ENCODE measurements at regions not wholly inside any gene's neighbourhood (a gene's known extent, or its start where the extent isn't known, plus 50 kb on each side); places are given as distances from the start of the nearest gene placed in this dataset.

- POLR2A ChIA-PET, result no interaction called here
These were observed 1201.0 kb upstream of the LRRTM1 start for GRCh38 chr2:81505586-81505985.

More at GRCh38 chr2:81505586-81505985, 1201.0 kb upstream of the LRRTM1 start:
- Histone ChIP-seq H3K36me3 (ENCODE audit: control insufficient read depth in 2 of 2, insufficient read depth in 1 of 2, low read length in 2 of 2) (no peaks in the 10 kb centered on the region), H3K4me1 (ENCODE audit: control insufficient read depth, insufficient read depth, low read length) (no peaks in the 10 kb centered on the region), H3K27ac (ENCODE audit: extremely low read depth, low read depth, low read length) (no peak overlapping the region), H3K9me3 (ENCODE audit: control insufficient read depth, insufficient read depth, low read depth, low read length) (no peaks in the 10 kb centered on the region), H3K4me3 (ENCODE audit: low read depth, low read length) (no peak overlapping the region)
- TF ChIP-seq ZNF513 (tag by site-specific recombination; IDR thresholded peaks at IDR 0.05) (no peak), ZNF548 (tag by site-specific recombination; IDR thresholded peaks at IDR 0.05) (no peak), REPIN1 (tag by site-specific recombination; IDR thresholded peaks at IDR 0.05; ENCODE audit: low read depth) (no peak), ZNF18 (tag by site-specific recombination; IDR thresholded peaks at IDR 0.05) (no peak), ZNF423 (tag by site-specific recombination; IDR thresholded peaks at IDR 0.05) (no peak), ZNF626 (tag by site-specific recombination; IDR thresholded peaks at IDR 0.05) (no peak), PRDM6 (tag by site-specific recombination; IDR thresholded peaks at IDR 0.05) (no peak), GLIS2 (tag by site-specific recombination; IDR thresholded peaks at IDR 0.05) (no peak), ZNF19 (tag by site-specific recombination; IDR thresholded peaks at IDR 0.05; ENCODE audit: low read depth) (no peak), ZBTB8A (tag by site-specific recombination; IDR thresholded peaks at IDR 0.05) (no peak), KLF7 (tag by site-specific recombination; IDR thresholded peaks at IDR 0.05; ENCODE audit: borderline replicate concordance) (no peak), ZNF311 (tag by site-specific recombination; IDR thresholded peaks at IDR 0.05; ENCODE audit: borderline replicate concordance) (no peak), ZNF184 (tag by site-specific recombination; IDR thresholded peaks at IDR 0.05) (no peak), MZF1 (tag by site-specific recombination; IDR thresholded peaks at IDR 0.05; ENCODE audit: borderline replicate concordance) (no peak), SETDB1 (IDR thresholded peaks at IDR 0.05; ENCODE audit: insufficient read length, low read length) (no peak), ZNF600 (tag by site-specific recombination; IDR thresholded peaks at IDR 0.05) (no peak), TSHZ1 (tag by site-specific recombination; IDR thresholded peaks at IDR 0.05; ENCODE audit: borderline replicate concordance) (no peak), ZNF555 (tag by site-specific recombination; conservative IDR thresholded peaks at IDR 0.05) (no peak), IKZF3 (tag by site-specific recombination; IDR thresholded peaks at IDR 0.05) (no peak)
- CTCF ChIA-PET, result no interaction called here

Measured in HEK293 (cell line).